Peyer's patch (tissue), 4 donors: ENCODE measurements at regions not wholly inside any gene's neighbourhood (a gene's known extent, or its start where the extent isn't known, plus 50 kb on each side); places are given as distances from the start of the nearest gene placed in this dataset.

Source experiments
- CTCF ChIP-seq, 6 experiments: fragments of 450-650 bp in 4 of 6; fragments of 200-600 bp in 2 of 6; sonication (generic) in 1 of 6; IDR thresholded peaks; one replicate each; pipeline ENCODE4 v1.5.1; 2017 to 2019; ENCODE audit warnings: antibody characterized with exemption in 6 of 6, mild to moderate bottlenecking in 3 of 6, moderate library complexity in 1 of 6
- POLR2A ChIP-seq, 2 donors: fragments of 450-650 bp; IDR thresholded peaks; one replicate each; pipeline ENCODE4 v1.5.1; 2017; ENCODE audit warnings: antibody characterized with exemption in 2 of 2, mild to moderate bottlenecking in 2 of 2, moderate library complexity in 2 of 2

- no peak for TF ChIP-seq CTCF (IDR thresholded peaks at IDR 0.05)
- TF ChIP-seq POLR2A (IDR thresholded peaks at IDR 0.05) = no peak
These were observed 260.2 kb upstream of the CPEB2 start for GRCh38 chr4:14742054-14742453.
